Tibial nerve (tissue), 4 donors: ENCODE measurements at regions not wholly inside any gene's neighbourhood (a gene's known extent, or its start where the extent isn't known, plus 50 kb on each side); places are given as distances from the start of the nearest gene placed in this dataset.

Source experiments
- DNase-seq, 2 donors: peaks; one replicate each; pipeline ENCODE4 v3.0.0-alpha.2; 2019; ENCODE audit warnings: low spot score in 2 of 2
- H3K27ac ChIP-seq, 4 donors: fragments of 200-600 bp; sonication (generic) in 3 of 4; one replicate each; pipeline ENCODE4 v1.5.1; 2017 to 2019; ENCODE audit warnings: mild to moderate bottlenecking in 1 of 4
- H3K27me3 ChIP-seq, 2 donors: fragments of 200-600 bp; sonication (generic) in 1 of 2; one replicate each; pipeline versions ENCODE4 v1.5.1 to v1.6.0; 2017 to 2019
- H3K36me3 ChIP-seq, 3 donors: fragments of 200-600 bp; sonication (generic); one replicate each; pipeline ENCODE4 v1.5.1; 2018 to 2019
- H3K4me1 ChIP-seq, 4 donors: fragments of 200-600 bp; sonication (generic) in 3 of 4; one replicate each; pipeline ENCODE4 v1.5.1; 2017 to 2019
- H3K4me3 ChIP-seq, 4 donors: fragments of 200-600 bp; sonication (generic) in 3 of 4; one replicate each; pipeline ENCODE4 v1.5.1; 2017 to 2019; ENCODE audit warnings: mild to moderate bottlenecking in 1 of 4, moderate library complexity in 1 of 4
- H3K9me3 ChIP-seq, 4 donors: fragments of 200-600 bp; sonication (generic) in 3 of 4; one replicate each; pipeline ENCODE4 v1.5.1; 2017 to 2019
- CTCF ChIP-seq, 5 experiments: fragments of 200-600 bp in 3 of 5; fragments of 450-650 bp in 2 of 5; sonication (generic) in 3 of 5; IDR thresholded peaks; one replicate each; pipeline ENCODE4 v1.5.1; 2016 to 2019; ENCODE audit warnings: antibody characterized with exemption in 5 of 5, mild to moderate bottlenecking in 3 of 5, moderate library complexity in 2 of 5
- EP300 ChIP-seq, 2 donors: sonication (generic); formaldehyde crosslinking; IDR thresholded peaks; one replicate each; pipeline ENCODE4 v1.6.1; 2017; ENCODE audit warnings: antibody characterized with exemption in 2 of 2, mild to moderate bottlenecking in 1 of 2
- POLR2A ChIP-seq, 2 donors: fragments of 450-650 bp; IDR thresholded peaks; one replicate each; pipeline ENCODE4 v1.6.1; 2017; ENCODE audit warnings: antibody characterized with exemption in 2 of 2, mild to moderate bottlenecking in 2 of 2, moderate library complexity in 2 of 2
- WGBS, 2 donors: methylation state at CpG; one replicate each; pipeline ENCODE4 v1.1.5; 2018; 5-methylcytosine and 5-hydroxymethylcytosine counted together

GRCh38 chrX:115487608-115488007 lies 73.4 kb upstream of the PLS3 start:
- H3K27me3 ChIP-seq: peaks cover 0 to 14% of the 10 kb centered on the region in 2 donors
- DNase-seq: no peak

GRCh38 chrX:115490814-115491213 lies 70.2 kb upstream of the PLS3 start:
- Histone ChIP-seq H3K27me3 (peaks cover 0 to 28% of the 10 kb centered on the region in 2 donors), H3K27ac (peak overlapping the region in 1 of 4 donors; percentile 34), H3K9me3 (no peaks in the 10 kb centered on the region), H3K4me1 (peaks cover 0 to 16% (median 0%) of the 10 kb centered on the region in 4 donors), H3K4me3 (no peak overlapping the region), H3K36me3 (no peaks in the 10 kb centered on the region)
- TF ChIP-seq CTCF (IDR thresholded peaks at IDR 0.05): no peak
- TF ChIP-seq POLR2A (IDR thresholded peaks at IDR 0.05): no peak
- no peak for TF ChIP-seq EP300 (IDR thresholded peaks at IDR 0.05)
- WGBS, 2 donors: 44 to 63% methylated on average over 1 of the region's 1 CpG
- DNase-seq: no peak

More at GRCh38 chrX:115487608-115488007, 73.4 kb upstream of the PLS3 start:
- H3K4me3 ChIP-seq: no peak overlapping the region
- H3K36me3 ChIP-seq: no peaks in the 10 kb centered on the region
- H3K4me1 ChIP-seq: peaks cover 0 to 16% (median 0%) of the 10 kb centered on the region in 4 donors
- H3K27ac ChIP-seq: no peak overlapping the region
- no peaks in the 10 kb centered on the region for H3K9me3 ChIP-seq
- TF ChIP-seq POLR2A (IDR thresholded peaks at IDR 0.05) (no peak), EP300 (IDR thresholded peaks at IDR 0.05) (no peak), CTCF (IDR thresholded peaks at IDR 0.05) (no peak)

- Histone ChIP-seq H3K27ac (peak overlapping the region in 2 of 4 donors; percentile 34 to 70), H3K4me3 (no peak overlapping the region), H3K27me3 (peaks cover 0 to 35% of the 10 kb centered on the region in 2 donors), H3K4me1 (peaks cover 0 to 16% (median 0%) of the 10 kb centered on the region in 4 donors), H3K9me3 (no peaks in the 10 kb centered on the region), H3K36me3 (no peaks in the 10 kb centered on the region)
- TF ChIP-seq CTCF (IDR thresholded peaks at IDR 0.05) (no peak), EP300 (IDR thresholded peaks at IDR 0.05) (no peak), POLR2A (IDR thresholded peaks at IDR 0.05) (no peak)
- no peak for DNase-seq
Measured at GRCh38 chrX:115491766-115492165, 69.2 kb upstream of the PLS3 start.

- TF ChIP-seq EP300 (IDR thresholded peaks at IDR 0.05) (no peak), POLR2A (IDR thresholded peaks at IDR 0.05) (no peak), CTCF (IDR thresholded peaks at IDR 0.05) (no peak)
- Histone ChIP-seq H3K27ac (no peak overlapping the region), H3K27me3 (peaks cover 0 to 35% of the 10 kb centered on the region in 2 donors), H3K4me3 (no peak overlapping the region), H3K36me3 (no peaks in the 10 kb centered on the region), H3K9me3 (no peaks in the 10 kb centered on the region), H3K4me1 (peaks cover 0 to 16% (median 0%) of the 10 kb centered on the region in 4 donors)
- 78 to 93% methylated on average over 1 of the region's 1 CpG for WGBS, 2 donors
- DNase-seq: no peak
Measured at GRCh38 chrX:115493015-115493414, 68.0 kb upstream of the PLS3 start.

GRCh38 chrX:115494161-115494560 lies 66.8 kb upstream of the PLS3 start:
- 17 to 26% methylated on average over 3 of the region's 3 CpGs for WGBS, 2 donors
- Histone ChIP-seq H3K9me3 (no peaks in the 10 kb centered on the region), H3K4me3 (no peak overlapping the region), H3K36me3 (no peaks in the 10 kb centered on the region), H3K4me1 (peaks cover 0 to 16% (median 0%) of the 10 kb centered on the region in 4 donors), H3K27ac (no peak overlapping the region), H3K27me3 (peaks cover 0 to 35% of the 10 kb centered on the region in 2 donors)
- no peak for DNase-seq
- no peak for TF ChIP-seq EP300 (IDR thresholded peaks at IDR 0.05)
- TF ChIP-seq POLR2A (IDR thresholded peaks at IDR 0.05): no peak
- no peak for TF ChIP-seq CTCF (IDR thresholded peaks at IDR 0.05)
